ENCODE measurements at regions not wholly inside any gene's neighbourhood (a gene's known extent, or its start where the extent isn't known, plus 50 kb on each side); places are given as distances from the start of the nearest gene placed in this dataset.

GRCh38 chr10:16297642-16298041 is 139.2 kb upstream of the PTER start:
- no peaks in the 10 kb centered on the region for H3K9me3 ChIP-seq
- DNase-seq (no peak), ATAC-seq (no peak)
- no peaks in the 10 kb centered on the region for H3K36me3 ChIP-seq
- TF ChIP-seq CTCF (IDR thresholded peaks at IDR 0.05), result no peak
- H3K4me3 ChIP-seq, result no peak overlapping the region
- no peaks in the 10 kb centered on the region for H3K27me3 ChIP-seq
- H3K27ac ChIP-seq, result no peak overlapping the region
- H3K4me1 ChIP-seq, result no peaks in the 10 kb centered on the region
- intact Hi-C loops (cut with DNase I), result no loop called here

- Histone ChIP-seq H3K9me3 (no peaks in the 10 kb centered on the region), H3K27me3 (no peaks in the 10 kb centered on the region), H3K36me3 (no peaks in the 10 kb centered on the region), H3K4me3 (no peak overlapping the region), H3K27ac (no peak overlapping the region), H3K4me1 (no peaks in the 10 kb centered on the region)
- DNase-seq (no peak), ATAC-seq (no peak)
- TF ChIP-seq CTCF (IDR thresholded peaks at IDR 0.05), result no peak
- intact Hi-C loops (cut with DNase I), result no loop called here
These were observed 132.5 kb upstream of the PTER start for GRCh38 chr10:16304311-16304710.

GRCh38 chr10:16310440-16310839 is 126.4 kb upstream of the PTER start:
- no peaks in the 10 kb centered on the region for H3K4me1 ChIP-seq
- TF ChIP-seq CTCF (IDR thresholded peaks at IDR 0.05), result no peak
- no peaks in the 10 kb centered on the region for H3K27me3 ChIP-seq
- ATAC-seq (no peak), DNase-seq (no peak)
- H3K36me3 ChIP-seq, result no peaks in the 10 kb centered on the region
- no peak overlapping the region for H3K4me3 ChIP-seq
- no peak overlapping the region for H3K27ac ChIP-seq
- intact Hi-C loops (cut with DNase I), result no loop called here
- peaks cover 6% of the 10 kb centered on the region for H3K9me3 ChIP-seq

GRCh38 chr10:16314259-16314658 is 122.6 kb upstream of the PTER start:
- H3K27ac ChIP-seq, result no peak overlapping the region
- intact Hi-C loops (cut with DNase I), result no loop called here
- H3K27me3 ChIP-seq, result no peaks in the 10 kb centered on the region
- no peak overlapping the region for H3K4me3 ChIP-seq
- no peak for DNase-seq
- peak; percentile 16 for ATAC-seq
- no peaks in the 10 kb centered on the region for H3K4me1 ChIP-seq
- peaks cover 6% of the 10 kb centered on the region for H3K9me3 ChIP-seq
- no peaks in the 10 kb centered on the region for H3K36me3 ChIP-seq
- TF ChIP-seq CTCF (IDR thresholded peaks at IDR 0.05), result no peak

GRCh38 chr10:16316733-16317390 is 119.9 kb upstream of the PTER start:
- Histone ChIP-seq H3K36me3 (no peaks in the 10 kb centered on the region), H3K27ac (no peak overlapping the region), H3K9me3 (no peaks in the 10 kb centered on the region), H3K27me3 (no peaks in the 10 kb centered on the region), H3K4me1 (no peaks in the 10 kb centered on the region), H3K4me3 (no peak overlapping the region)
- intact Hi-C loops (cut with DNase I), result no loop called here
- ATAC-seq (no peak), DNase-seq (no peak)
- TF ChIP-seq CTCF (IDR thresholded peaks at IDR 0.05), result no peak

GRCh38 chr10:16341637-16342036 is 95.2 kb upstream of the PTER start:
- TF ChIP-seq CTCF (IDR thresholded peaks at IDR 0.05), result no peak
- ATAC-seq (no peak), DNase-seq (no peak)
- Histone ChIP-seq H3K4me3 (no peak overlapping the region), H3K4me1 (no peaks in the 10 kb centered on the region), H3K27ac (no peak overlapping the region), H3K27me3 (no peaks in the 10 kb centered on the region), H3K36me3 (no peaks in the 10 kb centered on the region), H3K9me3 (no peaks in the 10 kb centered on the region)
- intact Hi-C loops (cut with DNase I), result no loop called here
